Activated CD4-positive, alpha-beta T cell treated with anti-CD3 and anti-CD28 coated beads, Interleukin-2, amount 10 ng/mL, durations not matched to agents 7 days and 5 days (primary cell): ENCODE measurements at regions not wholly inside any gene's neighbourhood (a gene's known extent, or its start where the extent isn't known, plus 50 kb on each side); places are given as distances from the start of the nearest gene placed in this dataset.

Source experiments
- CTCF ChIA-PET: fragments of 350-600 bp; sonication (Branson Sonifier 250); formaldehyde crosslinking; loops from one replicate; lab custom pipeline; 2021; ENCODE audit warnings: antibody characterized with exemption; lab: Charles Lee
- POLR2A ChIA-PET: fragments of 350-600 bp; sonication (Branson Sonifier 250); formaldehyde crosslinking; loops from one replicate; lab custom pipeline; 2021; ENCODE audit warnings: antibody characterized with exemption; lab: Charles Lee
- DNase-seq: peaks from one replicate; pipeline ENCODE4 v3.0.0-alpha.2; 2020
- H3K27ac Mint-ChIP-seq: one replicate; pipeline ENCODE4 v1.8.0; 2021; ENCODE audit warnings: mild to moderate bottlenecking, moderate library complexity, mixed read lengths
- H3K27me3 Mint-ChIP-seq: one replicate; pipeline ENCODE4 v1.8.0; 2021; ENCODE audit warnings: mixed read lengths
- H3K36me3 Mint-ChIP-seq: one replicate; pipeline ENCODE4 v1.8.0; 2021; ENCODE audit warnings: low read depth, mixed read lengths
- H3K4me1 Mint-ChIP-seq: one replicate; pipeline ENCODE4 v1.8.0; 2021; ENCODE audit warnings: mixed read lengths
- H3K4me3 Mint-ChIP-seq: one replicate; pipeline ENCODE4 v1.8.0; 2021; ENCODE audit warnings: mild to moderate bottlenecking, moderate library complexity, mixed read lengths
- H3K9me3 Mint-ChIP-seq: one replicate; pipeline ENCODE4 v1.8.0; 2021; ENCODE audit warnings: mixed read lengths

GRCh38 chr5:86807046-86808031, 189.6 kb downstream of the COX7C start:
- Mint-ChIP-seq H3K4me1 (no peaks in the 10 kb centered on the region), H3K27ac (no peak overlapping the region), H3K4me3 (no peak overlapping the region), H3K9me3 (no peaks in the 10 kb centered on the region), H3K27me3 (no peaks in the 10 kb centered on the region), H3K36me3 (no peaks in the 10 kb centered on the region)
- POLR2A ChIA-PET: no interaction called here
- CTCF ChIA-PET: no interaction called here
- DNase-seq: no peak

GRCh38 chr5:86814315-86814714, 196.6 kb downstream of the COX7C start:
- no peaks in the 10 kb centered on the region for H3K4me1 Mint-ChIP-seq
- ChIA-PET POLR2A (no interaction called here), CTCF (no interaction called here)
- no peaks in the 10 kb centered on the region for H3K36me3 Mint-ChIP-seq
- no peak overlapping the region for H3K27ac Mint-ChIP-seq
- no peak overlapping the region for H3K4me3 Mint-ChIP-seq
- H3K9me3 Mint-ChIP-seq: no peaks in the 10 kb centered on the region
- H3K27me3 Mint-ChIP-seq: peaks cover 2% of the 10 kb centered on the region
- DNase-seq: no peak

- Mint-ChIP-seq H3K27ac (no peak overlapping the region), H3K4me1 (no peaks in the 10 kb centered on the region), H3K36me3 (no peaks in the 10 kb centered on the region), H3K9me3 (no peaks in the 10 kb centered on the region), H3K27me3 (peaks cover 2% of the 10 kb centered on the region), H3K4me3 (no peak overlapping the region)
- POLR2A ChIA-PET: no interaction called here
- no peak for DNase-seq
- CTCF ChIA-PET: no interaction called here
Measured at GRCh38 chr5:86814907-86815306, 197.2 kb downstream of the COX7C start.

GRCh38 chr5:86824637-86825036, 206.9 kb downstream of the COX7C start:
- H3K4me3 Mint-ChIP-seq: no peak overlapping the region

GRCh38 chr5:86831128-86831527, 213.4 kb downstream of the COX7C start:
- Mint-ChIP-seq H3K4me3 (no peak overlapping the region), H3K27me3 (no peaks in the 10 kb centered on the region), H3K9me3 (no peaks in the 10 kb centered on the region), H3K36me3 (no peaks in the 10 kb centered on the region), H3K4me1 (no peaks in the 10 kb centered on the region), H3K27ac (no peak overlapping the region)
- ChIA-PET CTCF (no interaction called here), POLR2A (no interaction called here)
- no peak for DNase-seq

More at GRCh38 chr5:86824637-86825036, 206.9 kb downstream of the COX7C start:
- ChIA-PET POLR2A (no interaction called here), CTCF (no interaction called here)
- Mint-ChIP-seq H3K27ac (no peak overlapping the region), H3K27me3 (no peaks in the 10 kb centered on the region), H3K4me1 (no peaks in the 10 kb centered on the region), H3K9me3 (no peaks in the 10 kb centered on the region), H3K36me3 (no peaks in the 10 kb centered on the region)
- DNase-seq: no peak

- no peak for DNase-seq
- no peaks in the 10 kb centered on the region for H3K36me3 Mint-ChIP-seq
- H3K27ac Mint-ChIP-seq: no peak overlapping the region
- ChIA-PET CTCF (no interaction called here), POLR2A (no interaction called here)
- H3K27me3 Mint-ChIP-seq: no peaks in the 10 kb centered on the region
- no peaks in the 10 kb centered on the region for H3K9me3 Mint-ChIP-seq
- no peaks in the 10 kb centered on the region for H3K4me1 Mint-ChIP-seq
- H3K4me3 Mint-ChIP-seq: no peak overlapping the region
Measured at GRCh38 chr5:86833868-86834267, 216.1 kb downstream of the COX7C start.

- no peak overlapping the region for H3K4me3 Mint-ChIP-seq
- no peaks in the 10 kb centered on the region for H3K36me3 Mint-ChIP-seq
- POLR2A ChIA-PET: no interaction called here
- no peaks in the 10 kb centered on the region for H3K27me3 Mint-ChIP-seq
- H3K9me3 Mint-ChIP-seq: no peaks in the 10 kb centered on the region
- CTCF ChIA-PET: no interaction called here
- DNase-seq: no peak
- no peak overlapping the region for H3K27ac Mint-ChIP-seq
- no peaks in the 10 kb centered on the region for H3K4me1 Mint-ChIP-seq
Measured at GRCh38 chr5:86837610-86838009, 219.9 kb downstream of the COX7C start.

GRCh38 chr5:86838083-86838482, 220.3 kb downstream of the COX7C start:
- DNase-seq: no peak
- H3K27ac Mint-ChIP-seq: no peak overlapping the region
- H3K27me3 Mint-ChIP-seq: no peaks in the 10 kb centered on the region
- no peaks in the 10 kb centered on the region for H3K9me3 Mint-ChIP-seq
- POLR2A ChIA-PET: no interaction called here
- H3K36me3 Mint-ChIP-seq: no peaks in the 10 kb centered on the region
- CTCF ChIA-PET: no interaction called here
- no peaks in the 10 kb centered on the region for H3K4me1 Mint-ChIP-seq
- no peak overlapping the region for H3K4me3 Mint-ChIP-seq

- H3K4me1 Mint-ChIP-seq: no peaks in the 10 kb centered on the region
Measured at GRCh38 chr5:86841000-86841644, 223.4 kb downstream of the COX7C start.

GRCh38 chr5:86858442-86858841, 240.7 kb downstream of the COX7C start:
- Mint-ChIP-seq H3K36me3 (no peaks in the 10 kb centered on the region), H3K27ac (no peak overlapping the region), H3K4me1 (no peaks in the 10 kb centered on the region), H3K27me3 (no peaks in the 10 kb centered on the region), H3K4me3 (no peak overlapping the region), H3K9me3 (no peaks in the 10 kb centered on the region)
- CTCF ChIA-PET: no interaction called here
- DNase-seq: no peak
- POLR2A ChIA-PET: no interaction called here

More at GRCh38 chr5:86841000-86841644, 223.4 kb downstream of the COX7C start:
- H3K9me3 Mint-ChIP-seq: no peaks in the 10 kb centered on the region
- no peaks in the 10 kb centered on the region for H3K27me3 Mint-ChIP-seq
- no peak overlapping the region for H3K4me3 Mint-ChIP-seq
- POLR2A ChIA-PET: no interaction called here
- H3K36me3 Mint-ChIP-seq: no peaks in the 10 kb centered on the region
- DNase-seq: no peak
- CTCF ChIA-PET: no interaction called here
- no peak overlapping the region for H3K27ac Mint-ChIP-seq

GRCh38 chr5:86861512-86861911, 243.8 kb downstream of the COX7C start:
- no peaks in the 10 kb centered on the region for H3K4me1 Mint-ChIP-seq

GRCh38 chr5:86862093-86862492, 244.4 kb downstream of the COX7C start:
- Mint-ChIP-seq H3K36me3 (no peaks in the 10 kb centered on the region), H3K9me3 (no peaks in the 10 kb centered on the region), H3K4me3 (no peak overlapping the region), H3K27ac (no peak overlapping the region), H3K4me1 (no peaks in the 10 kb centered on the region), H3K27me3 (peaks cover 2% of the 10 kb centered on the region)
- POLR2A ChIA-PET: no interaction called here
- CTCF ChIA-PET: no interaction called here
- DNase-seq: no peak

More at GRCh38 chr5:86861512-86861911, 243.8 kb downstream of the COX7C start:
- CTCF ChIA-PET: no interaction called here
- H3K27me3 Mint-ChIP-seq: no peaks in the 10 kb centered on the region
- no peak overlapping the region for H3K4me3 Mint-ChIP-seq
- no peaks in the 10 kb centered on the region for H3K9me3 Mint-ChIP-seq
- H3K27ac Mint-ChIP-seq: no peak overlapping the region
- POLR2A ChIA-PET: no interaction called here
- H3K36me3 Mint-ChIP-seq: no peaks in the 10 kb centered on the region
- DNase-seq: no peak

GRCh38 chr5:86864051-86864450, 246.3 kb downstream of the COX7C start:
- no peak overlapping the region for H3K4me3 Mint-ChIP-seq
- POLR2A ChIA-PET: no interaction called here
- H3K4me1 Mint-ChIP-seq: no peaks in the 10 kb centered on the region
- DNase-seq: no peak
- H3K27ac Mint-ChIP-seq: no peak overlapping the region
- CTCF ChIA-PET: no interaction called here
- no peaks in the 10 kb centered on the region for H3K9me3 Mint-ChIP-seq
- no peaks in the 10 kb centered on the region for H3K36me3 Mint-ChIP-seq
- peaks cover 2% of the 10 kb centered on the region for H3K27me3 Mint-ChIP-seq
